Nephron (organoid): ENCODE measurements at regions not wholly inside any gene's neighbourhood (a gene's known extent, or its start where the extent isn't known, plus 50 kb on each side); places are given as distances from the start of the nearest gene placed in this dataset.

Experiments used
- H3K27ac Mint-ChIP-seq, 3 experiments: 2 replicates each; pipeline ENCODE4 v1.8.0; 2020; ENCODE audit warnings: mixed read lengths in 3 of 3, mild to moderate bottlenecking in 2 of 3, moderate library complexity in 1 of 3
- H3K27me3 Mint-ChIP-seq: 2 replicates; pipeline ENCODE4 v1.8.0; 2021; ENCODE audit warnings: low read depth, mild to moderate bottlenecking, moderate library complexity, mixed read lengths
- H3K36me3 Mint-ChIP-seq: 2 replicates; pipeline ENCODE4 v1.8.0; 2020; ENCODE audit warnings: low read depth, mixed read lengths
- H3K4me1 Mint-ChIP-seq: 2 replicates; pipeline ENCODE4 v1.8.0; 2020; ENCODE audit warnings: mixed read lengths
- H3K4me3 Mint-ChIP-seq, 3 experiments: 2 replicates each; pipeline ENCODE4 v1.8.0; 2020; ENCODE audit warnings: mild to moderate bottlenecking in 3 of 3, mixed read lengths in 3 of 3, moderate library complexity in 2 of 3
- H3K9me3 Mint-ChIP-seq: 2 replicates; pipeline ENCODE4 v1.8.0; 2020; ENCODE audit warnings: mixed read lengths
- CTCF ChIP-seq, 3 experiments: fragments of 200-600 bp; sonication (generic); IDR thresholded peaks; one replicate each; pipeline ENCODE4 v1.5.0; 2021; ENCODE audit warnings: antibody characterized with exemption in 3 of 3; ENCODE audit not compliant: unreplicated experiment in 3 of 3

GRCh38 chr16:13421726-13422125, 498.2 kb upstream of the ERCC4 start:
- Mint-ChIP-seq H3K4me3 (no peak overlapping the region), H3K4me1 (no peaks in the 10 kb centered on the region), H3K27me3 (no peaks in the 10 kb centered on the region), H3K36me3 (no peaks in the 10 kb centered on the region), H3K27ac (no peak overlapping the region), H3K9me3 (peaks cover 3% of the 10 kb centered on the region)
- TF ChIP-seq CTCF (IDR thresholded peaks at IDR 0.05; ENCODE audit: unreplicated experiment in 3 of 3) = no peak

- peaks cover 3% of the 10 kb centered on the region for H3K9me3 Mint-ChIP-seq
- no peak overlapping the region for H3K27ac Mint-ChIP-seq
- no peak overlapping the region for H3K4me3 Mint-ChIP-seq
- H3K4me1 Mint-ChIP-seq = no peaks in the 10 kb centered on the region
- no peaks in the 10 kb centered on the region for H3K36me3 Mint-ChIP-seq
- H3K27me3 Mint-ChIP-seq = no peaks in the 10 kb centered on the region
- no peak for TF ChIP-seq CTCF (IDR thresholded peaks at IDR 0.05; ENCODE audit: unreplicated experiment in 3 of 3)
Observed at GRCh38 chr16:13425836-13426235, 494.1 kb upstream of the ERCC4 start.

GRCh38 chr16:13426269-13426668, 493.7 kb upstream of the ERCC4 start:
- no peak overlapping the region for H3K4me3 Mint-ChIP-seq
- no peak for TF ChIP-seq CTCF (IDR thresholded peaks at IDR 0.05; ENCODE audit: unreplicated experiment in 3 of 3)
- H3K9me3 Mint-ChIP-seq = peaks cover 3% of the 10 kb centered on the region
- H3K4me1 Mint-ChIP-seq = no peaks in the 10 kb centered on the region
- no peak overlapping the region for H3K27ac Mint-ChIP-seq
- no peaks in the 10 kb centered on the region for H3K27me3 Mint-ChIP-seq
- H3K36me3 Mint-ChIP-seq = no peaks in the 10 kb centered on the region

- H3K9me3 Mint-ChIP-seq = peaks cover 3% of the 10 kb centered on the region
- no peak overlapping the region for H3K27ac Mint-ChIP-seq
- H3K27me3 Mint-ChIP-seq = no peaks in the 10 kb centered on the region
- no peak for TF ChIP-seq CTCF (IDR thresholded peaks at IDR 0.05; ENCODE audit: unreplicated experiment in 3 of 3)
- H3K36me3 Mint-ChIP-seq = no peaks in the 10 kb centered on the region
- no peak overlapping the region for H3K4me3 Mint-ChIP-seq
- H3K4me1 Mint-ChIP-seq = no peaks in the 10 kb centered on the region
Observed at GRCh38 chr16:13426736-13427135, 493.2 kb upstream of the ERCC4 start.

GRCh38 chr16:13427943-13428342, 492.0 kb upstream of the ERCC4 start:
- Mint-ChIP-seq H3K27me3 (no peaks in the 10 kb centered on the region), H3K4me3 (no peak overlapping the region), H3K9me3 (peaks cover 3% of the 10 kb centered on the region), H3K27ac (peak overlapping the region in 1 of 3 experiments; percentile 6), H3K4me1 (no peaks in the 10 kb centered on the region), H3K36me3 (no peaks in the 10 kb centered on the region)
- no peak for TF ChIP-seq CTCF (IDR thresholded peaks at IDR 0.05; ENCODE audit: unreplicated experiment in 3 of 3)

- H3K4me1 Mint-ChIP-seq = no peaks in the 10 kb centered on the region
- no peaks in the 10 kb centered on the region for H3K9me3 Mint-ChIP-seq
- no peak overlapping the region for H3K27ac Mint-ChIP-seq
- H3K27me3 Mint-ChIP-seq = no peaks in the 10 kb centered on the region
- H3K36me3 Mint-ChIP-seq = no peaks in the 10 kb centered on the region
- TF ChIP-seq CTCF (IDR thresholded peaks at IDR 0.05; ENCODE audit: unreplicated experiment in 3 of 3) = no peak
- no peak overlapping the region for H3K4me3 Mint-ChIP-seq
Observed at GRCh38 chr16:13429416-13429815, 490.5 kb upstream of the ERCC4 start.
